ENCODE measurements at regions not wholly inside any gene's neighbourhood (a gene's known extent, or its start where the extent isn't known, plus 50 kb on each side); places are given as distances from the start of the nearest gene placed in this dataset.
"Not testable (repeated sequence)": the region's sequence is repeated elsewhere in the genome, so short reads cannot be mapped to it uniquely, and the experiment has no call there.

DNA sequence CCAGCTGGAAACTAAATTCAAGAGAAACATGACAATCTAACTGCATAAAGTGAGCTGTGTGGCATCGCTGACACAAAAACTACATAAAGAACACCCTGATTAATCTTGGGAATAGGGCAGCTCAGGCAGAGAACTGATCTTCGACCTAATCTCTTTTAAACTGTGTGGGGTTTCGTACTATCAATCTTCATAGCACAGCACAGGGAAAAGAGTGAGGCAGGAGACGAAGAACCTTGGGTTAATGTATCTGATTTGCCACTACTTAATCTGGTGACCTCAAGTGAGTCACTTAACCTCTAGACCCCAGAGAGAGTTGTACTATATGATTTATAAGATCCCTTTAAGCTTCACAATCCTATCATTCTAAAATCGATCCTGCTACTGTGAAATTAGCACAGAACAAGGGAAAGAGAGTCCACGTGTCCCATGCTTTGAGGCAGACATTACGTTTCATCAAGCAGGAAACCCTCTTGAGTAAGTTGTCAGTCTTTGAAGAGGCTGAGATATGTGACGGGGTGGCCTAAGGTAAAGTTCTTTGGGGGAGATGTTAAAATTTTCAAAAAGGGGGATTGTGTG is 519.7 kb downstream of the SOCS6 start:
- H3K36me3 ChIP-seq (ENCODE audit: control insufficient read depth in 2 of 3, insufficient read depth in 3 of 3, low read length in 3 of 3) = no peaks in the 10 kb centered on the region
- no peaks in the 10 kb centered on the region for H3K4me1 ChIP-seq (ENCODE audit: control insufficient read depth in 2 of 3, insufficient read depth in 2 of 3, low read depth in 1 of 3, low read length in 3 of 3)
- TF ChIP-seq, protein P1, sequence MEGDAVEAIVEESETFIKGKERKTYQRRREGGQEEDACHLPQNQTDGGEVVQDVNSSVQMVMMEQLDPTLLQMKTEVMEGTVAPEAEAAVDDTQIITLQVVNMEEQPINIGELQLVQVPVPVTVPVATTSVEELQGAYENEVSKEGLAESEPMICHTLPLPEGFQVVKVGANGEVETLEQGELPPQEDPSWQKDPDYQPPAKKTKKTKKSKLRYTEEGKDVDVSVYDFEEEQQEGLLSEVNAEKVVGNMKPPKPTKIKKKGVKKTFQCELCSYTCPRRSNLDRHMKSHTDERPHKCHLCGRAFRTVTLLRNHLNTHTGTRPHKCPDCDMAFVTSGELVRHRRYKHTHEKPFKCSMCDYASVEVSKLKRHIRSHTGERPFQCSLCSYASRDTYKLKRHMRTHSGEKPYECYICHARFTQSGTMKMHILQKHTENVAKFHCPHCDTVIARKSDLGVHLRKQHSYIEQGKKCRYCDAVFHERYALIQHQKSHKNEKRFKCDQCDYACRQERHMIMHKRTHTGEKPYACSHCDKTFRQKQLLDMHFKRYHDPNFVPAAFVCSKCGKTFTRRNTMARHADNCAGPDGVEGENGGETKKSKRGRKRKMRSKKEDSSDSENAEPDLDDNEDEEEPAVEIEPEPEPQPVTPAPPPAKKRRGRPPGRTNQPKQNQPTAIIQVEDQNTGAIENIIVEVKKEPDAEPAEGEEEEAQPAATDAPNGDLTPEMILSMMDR (IDR thresholded peaks at IDR 0.05; ENCODE audit: borderline replicate concordance, extremely low read depth, insufficient read depth) = no peak
- no peaks in the 10 kb centered on the region for H3K9me3 ChIP-seq (ENCODE audit: control insufficient read depth in 2 of 3, insufficient read depth in 1 of 3, low read length in 3 of 3)
- intact Hi-C loops (cut with DNase I) = no loop called here
- DNase-seq (no peak), FAIRE-seq (no peak)
- H3K4me3 ChIP-seq (ENCODE audit: low read length in 3 of 3) = no peak overlapping the region
- H3K9ac ChIP-seq (ENCODE audit: low read length in 3 of 3) = no peak overlapping the region
- H3K27ac ChIP-seq (ENCODE audit: low read depth in 2 of 2, low read length in 2 of 2) = no peak overlapping the region
- no peaks in the 10 kb centered on the region for H3K27me3 ChIP-seq (ENCODE audit: control insufficient read depth, insufficient read depth, low read length)

DNA sequence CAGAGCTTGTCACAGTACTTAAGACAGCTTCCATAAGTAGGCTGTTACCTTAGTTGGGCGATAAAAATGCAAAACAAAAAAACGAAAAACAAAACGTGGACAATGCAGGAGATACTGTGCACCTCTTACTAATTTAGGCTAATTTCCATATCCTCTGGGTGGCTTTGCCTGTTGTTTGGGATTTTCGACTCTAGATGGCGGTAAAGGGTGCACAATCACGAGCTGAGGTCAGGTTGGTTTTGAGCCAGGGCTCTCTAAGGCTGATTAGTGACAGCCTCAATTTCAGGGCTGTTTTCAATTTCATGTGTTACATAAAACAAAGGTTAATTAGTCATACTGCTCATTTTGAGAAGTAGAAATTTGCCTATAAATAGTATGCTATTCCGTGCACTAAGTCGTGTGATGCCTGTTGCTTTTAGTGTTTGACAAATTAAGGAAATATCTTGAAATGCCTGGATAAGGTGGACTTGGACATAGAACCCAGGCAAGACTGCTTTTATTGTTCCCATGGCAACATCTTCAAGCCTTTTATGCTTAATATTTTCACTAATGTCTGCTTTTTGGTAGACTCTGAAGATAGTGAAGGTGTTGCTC is 493.1 kb downstream of the SOCS6 start:
- intact Hi-C loops (cut with DNase I) = no loop called here
- FAIRE-seq = no peak

DNA sequence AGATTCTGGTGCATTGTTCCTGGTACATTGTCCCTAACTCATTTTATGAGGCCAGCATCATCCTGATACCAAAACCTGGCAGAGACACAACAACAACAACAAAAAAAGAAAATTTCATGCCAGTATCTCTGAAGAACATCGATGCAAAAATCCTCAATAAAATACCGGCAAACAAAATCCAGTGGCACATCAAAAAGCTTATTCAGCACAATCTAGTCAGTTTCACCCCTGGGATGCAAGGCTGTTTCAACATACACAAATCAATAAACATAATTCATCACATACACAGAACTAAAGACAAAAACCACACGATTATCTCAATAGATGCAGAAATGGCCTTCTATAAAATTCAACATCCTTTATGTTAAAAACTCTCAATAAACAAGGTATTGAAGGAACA is 477.4 kb downstream of the SOCS6 start:
- H3K27me3 ChIP-seq (ENCODE audit: control insufficient read depth, insufficient read depth, low read length); H3K36me3 ChIP-seq (ENCODE audit: control insufficient read depth in 2 of 3, insufficient read depth in 3 of 3, low read length in 3 of 3); H3K4me1 ChIP-seq (ENCODE audit: control insufficient read depth in 2 of 3, insufficient read depth in 2 of 3, low read depth in 1 of 3, low read length in 3 of 3); H3K27ac ChIP-seq (ENCODE audit: low read depth in 2 of 2, low read length in 2 of 2); H3K9me3 ChIP-seq (ENCODE audit: control insufficient read depth in 2 of 3, insufficient read depth in 1 of 3, low read length in 3 of 3); H3K9ac ChIP-seq (ENCODE audit: low read length in 3 of 3); H3K4me3 ChIP-seq (ENCODE audit: low read length in 3 of 3); intact Hi-C loops (cut with DNase I); FAIRE-seq; DNase-seq: not testable (repeated sequence)

More for the DNA sequence above, 493.1 kb downstream of the SOCS6 start:
- Histone ChIP-seq H3K4me1 (ENCODE audit: control insufficient read depth in 2 of 3, insufficient read depth in 2 of 3, low read depth in 1 of 3, low read length in 3 of 3) (no peaks in the 10 kb centered on the region), H3K9me3 (ENCODE audit: control insufficient read depth in 2 of 3, insufficient read depth in 1 of 3, low read length in 3 of 3) (no peaks in the 10 kb centered on the region), H3K27ac (ENCODE audit: low read depth in 2 of 2, low read length in 2 of 2) (no peak overlapping the region), H3K9ac (ENCODE audit: low read length in 3 of 3) (no peak overlapping the region), H3K4me3 (ENCODE audit: low read length in 3 of 3) (no peak overlapping the region), H3K36me3 (ENCODE audit: control insufficient read depth in 2 of 3, insufficient read depth in 3 of 3, low read length in 3 of 3) (no peaks in the 10 kb centered on the region), H3K27me3 (ENCODE audit: control insufficient read depth, insufficient read depth, low read length) (no peaks in the 10 kb centered on the region)
- DNase-seq = peak in 4 of 5 donors; percentile 45 to 55 (median 46)
- TF ChIP-seq, protein P1 (IDR thresholded peaks at IDR 0.05; ENCODE audit: borderline replicate concordance, extremely low read depth, insufficient read depth) = peak; percentile 24

DNA sequence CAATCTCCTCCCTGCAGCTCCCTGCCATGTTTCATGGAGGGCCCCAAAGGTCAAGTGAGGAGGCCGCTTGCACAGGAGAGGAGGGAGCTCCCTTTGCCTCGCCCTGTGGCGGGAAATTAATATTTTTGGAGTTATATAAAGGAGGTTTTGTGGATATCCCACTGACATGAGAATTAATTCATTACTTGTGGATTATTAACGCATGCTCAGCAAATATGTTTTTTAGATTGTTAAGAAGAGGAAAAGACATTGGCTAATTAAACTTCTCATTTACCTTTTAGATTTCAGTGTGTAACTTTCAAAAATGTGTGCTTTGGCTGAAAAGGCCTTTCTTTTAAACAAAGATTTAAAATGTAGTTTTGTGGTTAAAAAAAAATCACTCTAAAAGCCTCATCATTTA is 474.0 kb downstream of the SOCS6 start:
- no peaks in the 10 kb centered on the region for H3K36me3 ChIP-seq (ENCODE audit: control insufficient read depth in 2 of 3, insufficient read depth in 3 of 3, low read length in 3 of 3)
- no peaks in the 10 kb centered on the region for H3K27me3 ChIP-seq (ENCODE audit: control insufficient read depth, insufficient read depth, low read length)
- no peak overlapping the region for H3K27ac ChIP-seq (ENCODE audit: low read depth in 2 of 2, low read length in 2 of 2)
- intact Hi-C loops (cut with DNase I) = no loop called here
- no peaks in the 10 kb centered on the region for H3K4me1 ChIP-seq (ENCODE audit: control insufficient read depth in 2 of 3, insufficient read depth in 2 of 3, low read depth in 1 of 3, low read length in 3 of 3)
- DNase-seq = no peak
- TF ChIP-seq, protein P1 (IDR thresholded peaks at IDR 0.05; ENCODE audit: borderline replicate concordance, extremely low read depth, insufficient read depth) = no peak
- no peak for FAIRE-seq
- no peaks in the 10 kb centered on the region for H3K9me3 ChIP-seq (ENCODE audit: control insufficient read depth in 2 of 3, insufficient read depth in 1 of 3, low read length in 3 of 3)
- no peak overlapping the region for H3K9ac ChIP-seq (ENCODE audit: low read length in 3 of 3)
- no peak overlapping the region for H3K4me3 ChIP-seq (ENCODE audit: low read length in 3 of 3)
